DND-41 (cell line): ENCODE measurements at regions not wholly inside any gene's neighbourhood (a gene's known extent, or its start where the extent isn't known, plus 50 kb on each side); places are given as distances from the start of the nearest gene placed in this dataset.

Experiments used
- CTCF ChIP-seq: IDR thresholded peaks from 2 replicates; pipeline ENCODE4 v1.5.1; 2012; ENCODE audit warnings: borderline replicate concordance, low read length, moderate library complexity, mild to moderate bottlenecking; ENCODE audit not compliant: poor library complexity, severe bottlenecking; ENCODE audit errors: extremely low read depth
- EZH2 ChIP-seq: IDR thresholded peaks from 3 replicates; pipeline ENCODE4 v1.6.1; 2012; ENCODE audit warnings: borderline replicate concordance, low read depth, mild to moderate bottlenecking, moderate library complexity, low read length, inconsistent platforms; ENCODE audit not compliant: severe bottlenecking

GRCh38 chr1:55313903-55314302 is 98.7 kb upstream of the USP24 start:
- no peak for TF ChIP-seq CTCF
- no peak for TF ChIP-seq EZH2
